PC-3 (cell line): ENCODE measurements at regions not wholly inside any gene's neighbourhood (a gene's known extent, or its start where the extent isn't known, plus 50 kb on each side); places are given as distances from the start of the nearest gene placed in this dataset.

Experiments used
- ATAC-seq: fragments of 200-7000 bp; cut with Tn5 transposase; 2 replicates; pipeline ENCODE4 v1.9.1; 2020; ENCODE audit warnings: mild to moderate bottlenecking, moderate library complexity
- BruUV-seq: library from RNA; stranded (reverse); fragments of 400-500 nt; replicated peaks from 2 replicates; lab custom pipeline; 2021; lab: Mats Ljungman, UMichigan
- CTCF ChIA-PET: fragments of 300-600 bp; sonication (Branson Sonifier 250); formaldehyde crosslinking; loops from one replicate; lab custom pipeline; 2022; ENCODE audit warnings: antibody characterized with exemption; lab: Charles Lee
- POLR2A ChIA-PET: fragments of 300-600 bp; sonication (Branson Sonifier 250); formaldehyde crosslinking; loops from one replicate; lab custom pipeline; 2022; ENCODE audit warnings: antibody characterized with exemption; ENCODE audit not compliant: unreplicated experiment; lab: Charles Lee
- DNase-seq: peaks from one replicate; pipeline ENCODE4 v3.0.0-alpha.2; 2015
- H2AFZ ChIP-seq: fragments of 300-600 bp; sonication (generic); 2 replicates; pipeline ENCODE4 v1.6.0; 2016; ENCODE audit warnings: antibody characterized with exemption, low read length
- H3F3A ChIP-seq: fragments of 300-600 bp; sonication (generic); one replicate; pipeline ENCODE4 v1.6.0; 2017; ENCODE audit warnings: antibody characterized with exemption, low read length, control low read depth, mild to moderate bottlenecking; ENCODE audit not compliant: unreplicated experiment
- H3K27ac ChIP-seq: fragments of 300-600 bp; sonication (generic); 2 replicates; pipeline ENCODE4 v1.5.1; 2016; ENCODE audit warnings: mild to moderate bottlenecking, low read length
- H3K27me3 ChIP-seq: fragments of 300-600 bp; sonication (generic); 2 replicates; pipeline ENCODE4 v1.6.1; 2016; ENCODE audit warnings: low read length, mixed read lengths
- H3K36me3 ChIP-seq: fragments of 300-600 bp; sonication (generic); 2 replicates; pipeline ENCODE4 v1.6.1; 2016; ENCODE audit warnings: low read depth, mixed run types, low read length, mixed read lengths
- H3K4me1 ChIP-seq: fragments of 300-600 bp; sonication (generic); 2 replicates; pipeline ENCODE4 v1.5.1; 2016; ENCODE audit warnings: low read length; ENCODE audit not compliant: insufficient read depth
- H3K4me2 ChIP-seq: fragments of 300-600 bp; sonication (generic); 2 replicates; pipeline ENCODE4 v1.6.0; 2016; ENCODE audit warnings: low read length
- H3K4me3 ChIP-seq: fragments of 300-600 bp; sonication (generic); 2 replicates; pipeline ENCODE4 v1.5.1; 2016; ENCODE audit warnings: mild to moderate bottlenecking, low read length, mixed read lengths
- H3K79me2 ChIP-seq: fragments of 300-600 bp; sonication (generic); 2 replicates; pipeline ENCODE4 v1.6.1; 2017; ENCODE audit warnings: low read length, mixed read lengths
- H3K9ac ChIP-seq: fragments of 300-600 bp; sonication (generic); 2 replicates; pipeline ENCODE4 v1.6.0; 2016; ENCODE audit warnings: mild to moderate bottlenecking, low read length
- H3K9me2 ChIP-seq: fragments of 300-600 bp; sonication (generic); replicated peaks from 2 replicates; pipeline ENCODE4 v1.6.1; 2016; ENCODE audit warnings: mixed run types, low read length, mixed read lengths
- H3K9me3 ChIP-seq: fragments of 300-600 bp; sonication (generic); 2 replicates; pipeline ENCODE4 v1.6.1; 2016; ENCODE audit warnings: low read length, mixed read lengths
- H4K20me1 ChIP-seq: fragments of 300-600 bp; sonication (generic); 2 replicates; pipeline ENCODE4 v1.6.1; 2016; ENCODE audit warnings: low read length, mixed read lengths
- EZH2 ChIP-seq: fragments of 300-600 bp; sonication (generic); IDR thresholded peaks from one replicate; pipeline ENCODE4 v1.6.1; 2017; ENCODE audit warnings: antibody characterized with exemption, mild to moderate bottlenecking, low read length; ENCODE audit not compliant: unreplicated experiment
- EZH2phosphoT487 ChIP-seq: fragments of 300-600 bp; sonication (generic); IDR thresholded peaks from 2 replicates; pipeline ENCODE4 v1.6.1; 2018; ENCODE audit warnings: mild to moderate bottlenecking, antibody characterized with exemption, low read length, borderline replicate concordance
- intact Hi-C: fragments of 100-400 bp; cut with micrococcal nuclease; formaldehyde crosslinking; loops from 2 replicates; pipeline ENCODE4 v1.9.0; 2023
- TF ChIP-seq, protein P1 (sequence below): fragments of 300-600 bp; sonication (generic); conservative IDR thresholded peaks from 2 replicates; pipeline ENCODE4 v1.5.1; 2017; ENCODE audit warnings: antibody characterized with exemption, low read depth, mild to moderate bottlenecking, low read length

GRCh38 chr14:95464514-95464913, 51.9 kb downstream of the SYNE3 start:
- Histone ChIP-seq H4K20me1 (no peaks in the 10 kb centered on the region), H3K27ac (no peak overlapping the region), H3K36me3 (no peaks in the 10 kb centered on the region), H3K79me2 (no peaks in the 10 kb centered on the region), H3K4me3 (no peak overlapping the region), H3F3A (no peaks in the 10 kb centered on the region), H3K9me3 (no peaks in the 10 kb centered on the region), H3K9me2 (no peaks in the 10 kb centered on the region), H3K9ac (no peak overlapping the region), H3K4me2 (no peak overlapping the region), H2AFZ (no peak overlapping the region), H3K4me1 (no peaks in the 10 kb centered on the region; the same call in 1 of the 2 replicates), H3K27me3 (no peaks in the 10 kb centered on the region)
- intact Hi-C loops = no loop called here
- TF ChIP-seq EZH2phosphoT487 = no peak
- TF ChIP-seq EZH2 = no peak
- TF ChIP-seq, protein P1, sequence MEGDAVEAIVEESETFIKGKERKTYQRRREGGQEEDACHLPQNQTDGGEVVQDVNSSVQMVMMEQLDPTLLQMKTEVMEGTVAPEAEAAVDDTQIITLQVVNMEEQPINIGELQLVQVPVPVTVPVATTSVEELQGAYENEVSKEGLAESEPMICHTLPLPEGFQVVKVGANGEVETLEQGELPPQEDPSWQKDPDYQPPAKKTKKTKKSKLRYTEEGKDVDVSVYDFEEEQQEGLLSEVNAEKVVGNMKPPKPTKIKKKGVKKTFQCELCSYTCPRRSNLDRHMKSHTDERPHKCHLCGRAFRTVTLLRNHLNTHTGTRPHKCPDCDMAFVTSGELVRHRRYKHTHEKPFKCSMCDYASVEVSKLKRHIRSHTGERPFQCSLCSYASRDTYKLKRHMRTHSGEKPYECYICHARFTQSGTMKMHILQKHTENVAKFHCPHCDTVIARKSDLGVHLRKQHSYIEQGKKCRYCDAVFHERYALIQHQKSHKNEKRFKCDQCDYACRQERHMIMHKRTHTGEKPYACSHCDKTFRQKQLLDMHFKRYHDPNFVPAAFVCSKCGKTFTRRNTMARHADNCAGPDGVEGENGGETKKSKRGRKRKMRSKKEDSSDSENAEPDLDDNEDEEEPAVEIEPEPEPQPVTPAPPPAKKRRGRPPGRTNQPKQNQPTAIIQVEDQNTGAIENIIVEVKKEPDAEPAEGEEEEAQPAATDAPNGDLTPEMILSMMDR = no peak
- CTCF ChIA-PET = no interaction called here
- POLR2A ChIA-PET = no interaction called here
- no peak for DNase-seq
- no peak for ATAC-seq
- no TSS peak for BruUV-seq

GRCh38 chr14:95464103-95464502, 52.3 kb downstream of the SYNE3 start:
- no TSS peak for BruUV-seq

GRCh38 chr14:95463171-95463901, 53.1 kb downstream of the SYNE3 start:
- ChIA-PET POLR2A (no interaction called here), CTCF (no interaction called here)
- H3K9me3 ChIP-seq = no peaks in the 10 kb centered on the region
- no peak overlapping the region for H3K9ac ChIP-seq
- no peaks in the 10 kb centered on the region; the same call in 1 of the 2 replicates for H3K4me1 ChIP-seq
- no peak overlapping the region for H2AFZ ChIP-seq
- H3K79me2 ChIP-seq = no peaks in the 10 kb centered on the region
- H3K27me3 ChIP-seq = no peaks in the 10 kb centered on the region
- BruUV-seq = no TSS peak
- H3K9me2 ChIP-seq = no peaks in the 10 kb centered on the region
- H3K36me3 ChIP-seq = no peaks in the 10 kb centered on the region
- H3K4me2 ChIP-seq = no peak overlapping the region
- H4K20me1 ChIP-seq = no peaks in the 10 kb centered on the region
- DNase-seq = no peak
- no peak overlapping the region for H3K27ac ChIP-seq
- intact Hi-C loops = no loop called here
- ATAC-seq = no peak
- H3K4me3 ChIP-seq = no peak overlapping the region
- H3F3A ChIP-seq = no peaks in the 10 kb centered on the region
- TF ChIP-seq EZH2phosphoT487 (no peak), EZH2 (no peak)
- TF ChIP-seq, protein P1 = no peak

More at GRCh38 chr14:95464103-95464502, 52.3 kb downstream of the SYNE3 start:
- no peaks in the 10 kb centered on the region for H3K27me3 ChIP-seq
- H3K9me3 ChIP-seq = no peaks in the 10 kb centered on the region
- H3K27ac ChIP-seq = no peak overlapping the region
- POLR2A ChIA-PET = no interaction called here
- DNase-seq = no peak
- H3F3A ChIP-seq = no peaks in the 10 kb centered on the region
- no peaks in the 10 kb centered on the region for H3K9me2 ChIP-seq
- H3K9ac ChIP-seq = no peak overlapping the region
- H4K20me1 ChIP-seq = no peaks in the 10 kb centered on the region
- intact Hi-C loops = no loop called here
- CTCF ChIA-PET = no interaction called here
- H3K79me2 ChIP-seq = no peaks in the 10 kb centered on the region
- H2AFZ ChIP-seq = no peak overlapping the region
- H3K4me3 ChIP-seq = no peak overlapping the region
- no peaks in the 10 kb centered on the region; the same call in 1 of the 2 replicates for H3K4me1 ChIP-seq
- no peak overlapping the region for H3K4me2 ChIP-seq
- no peak for ATAC-seq
- H3K36me3 ChIP-seq = no peaks in the 10 kb centered on the region
- TF ChIP-seq EZH2 (no peak), EZH2phosphoT487 (no peak)
- TF ChIP-seq, protein P1 = no peak
